Mesendoderm (in vitro differentiated cells): ENCODE measurements at regions not wholly inside any gene's neighbourhood (a gene's known extent, or its start where the extent isn't known, plus 50 kb on each side); places are given as distances from the start of the nearest gene placed in this dataset.

Experiments used
- DNase-seq: peaks from one replicate; pipeline ENCODE4 v3.0.0; 2013
- H2AK5ac ChIP-seq: 2 replicates; pipeline ENCODE4 v1.6.1; 2013; ENCODE audit warnings: low read length, inconsistent platforms
- H2BK120ac ChIP-seq: 2 replicates; pipeline ENCODE4 v1.6.1; 2013; ENCODE audit warnings: low read depth, mild to moderate bottlenecking, low read length, moderate library complexity, mixed read lengths
- H2BK15ac ChIP-seq: replicated peaks from 2 replicates; pipeline ENCODE4 v1.6.1; 2013; ENCODE audit warnings: low read depth, mild to moderate bottlenecking, moderate library complexity
- H2BK5ac ChIP-seq: 2 replicates; pipeline ENCODE4 v1.6.1; 2013; ENCODE audit warnings: low read length, inconsistent platforms
- H3K18ac ChIP-seq: 2 replicates; pipeline ENCODE4 v1.6.1; 2013; ENCODE audit warnings: mild to moderate bottlenecking, low read length, mixed read lengths
- H3K23ac ChIP-seq: one replicate; pipeline ENCODE4 v1.6.1; 2013; ENCODE audit warnings: low read length
- H3K27ac ChIP-seq: 2 replicates; pipeline ENCODE4 v1.5.1; 2013; ENCODE audit warnings: low read depth, mild to moderate bottlenecking, inconsistent platforms, low read length, moderate library complexity
- H3K27me3 ChIP-seq: 2 replicates; pipeline ENCODE4 v1.6.1; 2013; ENCODE audit warnings: low read length, control low read depth, mild to moderate bottlenecking, inconsistent platforms; ENCODE audit not compliant: insufficient read depth, poor library complexity
- H3K36me3 ChIP-seq: 2 replicates; pipeline ENCODE4 v1.6.1; 2013; ENCODE audit warnings: low read length, inconsistent platforms; ENCODE audit not compliant: control insufficient read depth, insufficient read depth
- H3K4ac ChIP-seq: one replicate; pipeline ENCODE4 v1.6.1; 2013; ENCODE audit warnings: low read depth, mild to moderate bottlenecking, low read length, moderate library complexity
- H3K4me1 ChIP-seq: 2 replicates; pipeline ENCODE4 v1.6.1; 2013; ENCODE audit warnings: low read depth, low read length, inconsistent platforms; ENCODE audit not compliant: control insufficient read depth
- H3K4me2 ChIP-seq: 2 replicates; pipeline ENCODE4 v1.6.1; 2013; ENCODE audit warnings: low read length
- H3K4me3 ChIP-seq: 2 replicates; pipeline ENCODE4 v1.5.1; 2013; ENCODE audit warnings: mild to moderate bottlenecking, low read length
- H3K56ac ChIP-seq: one replicate; pipeline ENCODE4 v1.6.1; 2013; ENCODE audit warnings: low read length
- H3K79me1 ChIP-seq: 2 replicates; pipeline ENCODE4 v1.6.1; 2013; ENCODE audit warnings: low read length, inconsistent platforms
- H3K79me2 ChIP-seq: 2 replicates; pipeline ENCODE4 v1.6.1; 2013; ENCODE audit warnings: mild to moderate bottlenecking, low read length; ENCODE audit not compliant: control insufficient read depth, insufficient read depth
- H3K9ac ChIP-seq: 2 replicates; pipeline ENCODE4 v1.6.1; 2013; ENCODE audit warnings: low read length, inconsistent platforms
- H4K5ac ChIP-seq: one replicate; pipeline ENCODE4 v1.6.1; 2013; ENCODE audit warnings: low read length
- H4K8ac ChIP-seq: one replicate; pipeline ENCODE4 v1.6.1; 2013; ENCODE audit warnings: low read depth, mild to moderate bottlenecking, control low read depth, low read length, moderate library complexity
- WGBS: extraction: QIAGEN DNeasy Blood & Tissue Kit; methylation state at CpG from one replicate; pipeline ENCODE4 v1.1.7; 2013; ENCODE audit warnings: low lambda C conversion rate, missing lambda C conversion rate; ENCODE audit not compliant: insufficient coverage; ENCODE audit errors: extremely low coverage; 5-methylcytosine and 5-hydroxymethylcytosine counted together

- Histone ChIP-seq H3K9ac (no peak overlapping the region), H3K4me3 (no peak overlapping the region), H3K4ac (no peak overlapping the region), H3K27me3 (no peaks in the 10 kb centered on the region), H3K56ac (no peak overlapping the region), H2AK5ac (no peak overlapping the region), H3K36me3 (no peaks in the 10 kb centered on the region), H3K18ac (no peak overlapping the region), H2BK120ac (no peak overlapping the region), H2BK15ac (no peak overlapping the region), H3K4me1 (no peaks in the 10 kb centered on the region), H3K79me1 (no peaks in the 10 kb centered on the region), H3K23ac (no peak overlapping the region), H3K79me2 (no peaks in the 10 kb centered on the region), H2BK5ac (no peak overlapping the region), H3K27ac (no peak overlapping the region), H4K5ac (no peak overlapping the region), H3K4me2 (no peak overlapping the region), H4K8ac (no peak overlapping the region)
- DNase-seq, result no peak
- WGBS, result no CpG with 5 or more reads among the region's 3 CpGs
Measured at GRCh38 chr3:13213490-13213889, 140.3 kb upstream of the IQSEC1 start.

DNA sequence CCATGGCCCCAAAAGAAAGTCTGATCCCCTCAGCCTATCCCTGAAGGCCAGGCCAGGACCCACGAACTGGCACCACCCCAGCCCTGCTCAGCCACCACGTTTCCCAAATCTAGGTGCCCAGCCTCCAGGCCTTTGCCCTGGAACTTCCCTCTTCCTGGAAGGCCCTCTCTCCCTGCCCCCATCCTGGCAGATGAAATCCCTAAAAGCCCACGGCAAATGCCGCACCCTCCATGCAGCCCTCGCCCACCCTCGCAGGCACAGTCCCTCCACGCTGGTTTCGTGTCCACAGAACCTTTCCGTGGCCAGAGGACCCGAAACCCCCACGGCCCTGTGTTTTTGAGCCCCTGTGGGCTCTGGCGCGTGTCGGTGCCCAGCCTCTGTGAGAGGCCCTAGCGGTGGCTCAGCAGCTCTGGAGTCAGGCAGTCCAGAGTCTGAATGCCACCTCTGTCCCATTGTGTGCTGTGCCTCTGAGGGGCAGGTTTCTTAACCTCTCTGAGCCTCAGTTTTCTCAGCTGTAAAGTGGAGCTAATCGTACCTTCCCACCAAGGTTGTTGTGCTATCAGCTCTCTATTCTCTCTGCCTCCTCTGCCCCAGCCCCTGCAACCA, 138.5 kb upstream of the IQSEC1 start:
- Histone ChIP-seq H2BK5ac (no peak overlapping the region), H3K36me3 (no peaks in the 10 kb centered on the region), H3K4me1 (no peaks in the 10 kb centered on the region), H3K23ac (no peak overlapping the region), H2AK5ac (no peak overlapping the region), H2BK120ac (no peak overlapping the region), H3K4me3 (no peak overlapping the region), H3K27me3 (no peaks in the 10 kb centered on the region), H3K56ac (no peak overlapping the region), H4K5ac (no peak overlapping the region), H3K79me1 (no peaks in the 10 kb centered on the region), H4K8ac (no peak overlapping the region), H3K4me2 (no peak overlapping the region), H3K9ac (no peak overlapping the region), H3K18ac (no peak overlapping the region), H3K4ac (no peak overlapping the region), H2BK15ac (no peak overlapping the region), H3K27ac (no peak overlapping the region), H3K79me2 (no peaks in the 10 kb centered on the region)
- no peak for DNase-seq
- no CpG with 5 or more reads among the region's 16 CpGs for WGBS

DNA sequence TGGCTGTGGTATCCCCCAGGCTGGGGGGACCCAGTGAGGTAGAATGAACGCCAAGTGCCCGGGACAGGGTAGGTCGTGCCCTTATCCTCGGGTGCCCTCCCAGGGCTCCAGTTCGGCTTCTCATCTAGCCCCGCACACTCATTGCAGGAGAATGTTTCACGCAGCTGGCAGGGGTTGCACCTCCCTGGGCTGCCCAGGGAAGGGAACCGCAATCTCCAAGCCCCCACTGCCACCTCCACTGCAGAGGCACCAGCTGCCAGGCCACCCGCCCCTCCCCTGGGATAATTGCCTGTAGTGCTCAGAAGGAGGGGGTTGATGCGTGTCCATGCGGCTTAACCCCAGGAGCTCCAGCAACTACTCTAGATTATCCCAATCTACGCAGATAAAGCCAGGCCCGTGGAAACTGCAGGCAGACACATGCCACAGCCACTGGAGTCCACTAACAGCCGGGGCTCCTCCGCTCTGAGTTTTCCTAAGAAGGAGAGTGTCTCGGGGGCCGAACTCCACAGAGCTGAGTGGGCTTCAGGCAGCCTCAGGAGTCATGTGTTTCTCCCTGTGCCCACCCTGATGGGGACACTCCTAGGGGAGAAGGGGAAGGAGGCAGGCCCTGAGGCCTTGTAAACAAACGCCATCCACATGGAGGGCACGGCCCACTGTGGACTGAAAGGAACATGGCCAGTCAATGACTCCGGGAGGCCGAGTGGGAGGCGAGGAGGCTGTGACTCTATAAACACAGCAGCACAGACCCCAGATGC, 137.2 kb upstream of the IQSEC1 start:
- Histone ChIP-seq H3K18ac (no peak overlapping the region), H3K9ac (no peak overlapping the region), H3K4me2 (no peak overlapping the region), H2BK15ac (no peak overlapping the region), H3K27me3 (no peaks in the 10 kb centered on the region), H3K4me3 (no peak overlapping the region), H3K4ac (no peak overlapping the region), H2BK5ac (no peak overlapping the region), H3K27ac (no peak overlapping the region), H2BK120ac (no peak overlapping the region), H3K23ac (no peak overlapping the region), H4K5ac (no peak overlapping the region), H3K79me1 (no peaks in the 10 kb centered on the region), H4K8ac (no peak overlapping the region), H3K4me1 (no peaks in the 10 kb centered on the region), H3K79me2 (no peaks in the 10 kb centered on the region), H2AK5ac (no peak overlapping the region), H3K36me3 (no peaks in the 10 kb centered on the region), H3K56ac (no peak overlapping the region)
- no CpG with 5 or more reads among the region's 22 CpGs for WGBS
- no peak for DNase-seq

- Histone ChIP-seq H3K27me3 (no peaks in the 10 kb centered on the region), H3K4ac (no peak overlapping the region), H3K4me3 (no peak overlapping the region), H4K5ac (no peak overlapping the region), H3K79me2 (no peaks in the 10 kb centered on the region), H3K56ac (no peak overlapping the region), H3K4me2 (no peak overlapping the region), H2AK5ac (no peak overlapping the region), H3K18ac (no peak overlapping the region), H3K4me1 (no peaks in the 10 kb centered on the region), H2BK120ac (no peak overlapping the region), H3K36me3 (no peaks in the 10 kb centered on the region), H3K27ac (no peak overlapping the region), H2BK15ac (no peak overlapping the region), H2BK5ac (no peak overlapping the region), H4K8ac (no peak overlapping the region), H3K23ac (no peak overlapping the region), H3K79me1 (no peaks in the 10 kb centered on the region), H3K9ac (no peak overlapping the region)
- no CpG with 5 or more reads among the region's 6 CpGs for WGBS
- no peak for DNase-seq
Measured at GRCh38 chr3:13209634-13209997, 136.4 kb upstream of the IQSEC1 start.

DNA sequence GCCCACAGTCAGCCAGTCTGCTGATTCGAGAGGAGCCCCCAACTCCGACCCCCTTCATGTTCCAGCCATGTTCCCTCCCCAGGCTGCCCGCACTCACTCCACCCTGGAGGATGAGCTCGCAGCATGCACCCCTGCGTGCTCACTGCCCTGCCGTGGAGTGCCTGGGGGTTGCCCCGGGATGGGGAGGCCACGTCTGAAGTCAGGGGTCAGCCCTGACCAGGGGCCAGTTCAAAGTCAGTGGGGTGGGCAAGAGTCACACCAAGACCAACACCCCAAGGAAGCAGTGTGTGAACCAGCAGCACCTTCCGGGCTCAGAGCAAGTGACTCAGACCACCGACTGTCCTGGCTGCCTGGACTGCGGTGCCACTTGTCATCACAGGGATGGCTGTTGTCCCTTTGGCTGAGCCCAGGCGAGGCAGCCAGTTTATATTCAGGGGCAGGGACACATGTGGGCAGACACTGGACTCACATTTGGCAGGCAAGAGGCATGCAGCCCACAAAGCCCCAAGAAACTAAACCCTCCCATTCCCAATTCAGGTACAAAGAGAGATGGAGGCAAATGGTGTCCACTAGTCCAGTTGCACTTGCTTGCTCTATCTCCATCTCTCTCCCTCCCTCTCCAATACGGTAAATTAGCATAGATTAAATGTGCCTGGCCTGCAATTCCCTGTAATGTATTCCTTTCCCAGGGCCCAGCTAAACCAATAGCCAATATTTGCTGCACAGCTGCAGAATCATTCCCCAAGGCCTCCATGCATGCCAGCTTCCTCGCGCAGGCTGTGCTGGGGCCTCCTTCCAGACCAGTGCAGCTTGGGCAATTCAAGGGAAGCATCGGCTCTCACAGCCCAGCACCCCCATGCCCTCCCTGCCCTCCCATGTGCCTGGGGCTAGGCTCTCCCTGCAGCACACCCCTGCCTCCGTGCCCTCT, 135.7 kb upstream of the IQSEC1 start:
- Histone ChIP-seq H3K36me3 (no peaks in the 10 kb centered on the region), H4K5ac (no peak overlapping the region), H3K9ac (no peak overlapping the region), H3K4ac (no peak overlapping the region), H2BK120ac (no peak overlapping the region), H2BK5ac (no peak overlapping the region), H3K4me3 (no peak overlapping the region), H3K56ac (no peak overlapping the region), H3K4me1 (no peaks in the 10 kb centered on the region), H3K4me2 (no peak overlapping the region), H3K27me3 (no peaks in the 10 kb centered on the region), H4K8ac (no peak overlapping the region), H2AK5ac (no peak overlapping the region), H3K27ac (no peak overlapping the region), H3K23ac (no peak overlapping the region), H3K79me1 (no peaks in the 10 kb centered on the region), H3K79me2 (no peaks in the 10 kb centered on the region), H2BK15ac (no peak overlapping the region), H3K18ac (no peak overlapping the region)
- no peak for DNase-seq
- no CpG with 5 or more reads among the region's 17 CpGs for WGBS
